ENCODE measurements at regions not wholly inside any gene's neighbourhood (a gene's known extent, or its start where the extent isn't known, plus 50 kb on each side); places are given as distances from the start of the nearest gene placed in this dataset.

DNA sequence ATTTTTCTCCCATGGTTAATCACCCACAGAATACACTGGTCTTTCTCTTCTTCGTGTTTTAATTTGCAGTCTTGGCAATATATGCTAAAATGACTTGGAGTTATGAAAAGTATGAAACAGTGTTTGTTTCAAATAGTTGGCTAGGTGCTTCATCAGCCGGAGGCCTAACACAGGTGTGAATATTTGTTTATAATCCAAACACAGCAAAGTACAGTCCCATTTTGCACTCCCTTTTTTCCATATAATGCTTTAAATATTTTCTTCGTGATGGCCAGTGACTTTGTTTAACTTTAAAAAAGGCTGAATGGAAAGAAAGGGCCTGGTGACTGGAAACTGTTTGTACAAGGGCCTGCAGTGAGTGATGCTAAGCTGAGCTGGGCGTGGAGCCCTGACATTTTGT is 219.7 kb upstream of the LRIG1 start:
- intact Hi-C loops (cut with DNase I): no loop called here
- Histone ChIP-seq H3K27ac (no peak overlapping the region), H3K4me3 (no peak overlapping the region), H3K36me3 (no peaks in the 10 kb centered on the region), H3K9me3 (no peaks in the 10 kb centered on the region), H3K27me3 (no peaks in the 10 kb centered on the region), H3K4me1 (peaks cover 10% of the 10 kb centered on the region)
- TF ChIP-seq, protein P1, sequence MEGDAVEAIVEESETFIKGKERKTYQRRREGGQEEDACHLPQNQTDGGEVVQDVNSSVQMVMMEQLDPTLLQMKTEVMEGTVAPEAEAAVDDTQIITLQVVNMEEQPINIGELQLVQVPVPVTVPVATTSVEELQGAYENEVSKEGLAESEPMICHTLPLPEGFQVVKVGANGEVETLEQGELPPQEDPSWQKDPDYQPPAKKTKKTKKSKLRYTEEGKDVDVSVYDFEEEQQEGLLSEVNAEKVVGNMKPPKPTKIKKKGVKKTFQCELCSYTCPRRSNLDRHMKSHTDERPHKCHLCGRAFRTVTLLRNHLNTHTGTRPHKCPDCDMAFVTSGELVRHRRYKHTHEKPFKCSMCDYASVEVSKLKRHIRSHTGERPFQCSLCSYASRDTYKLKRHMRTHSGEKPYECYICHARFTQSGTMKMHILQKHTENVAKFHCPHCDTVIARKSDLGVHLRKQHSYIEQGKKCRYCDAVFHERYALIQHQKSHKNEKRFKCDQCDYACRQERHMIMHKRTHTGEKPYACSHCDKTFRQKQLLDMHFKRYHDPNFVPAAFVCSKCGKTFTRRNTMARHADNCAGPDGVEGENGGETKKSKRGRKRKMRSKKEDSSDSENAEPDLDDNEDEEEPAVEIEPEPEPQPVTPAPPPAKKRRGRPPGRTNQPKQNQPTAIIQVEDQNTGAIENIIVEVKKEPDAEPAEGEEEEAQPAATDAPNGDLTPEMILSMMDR (IDR thresholded peaks at IDR 0.05): no peak
- TF ChIP-seq POLR2AphosphoS5 (IDR thresholded peaks at IDR 0.05; ENCODE audit: insufficient read depth in 1 of 2, low read depth in 1 of 2) (no peak), POLR2A (IDR thresholded peaks at IDR 0.05) (no peak)
- no peak for DNase-seq (ENCODE audit: extremely low spot score in 2 of 2)

DNA sequence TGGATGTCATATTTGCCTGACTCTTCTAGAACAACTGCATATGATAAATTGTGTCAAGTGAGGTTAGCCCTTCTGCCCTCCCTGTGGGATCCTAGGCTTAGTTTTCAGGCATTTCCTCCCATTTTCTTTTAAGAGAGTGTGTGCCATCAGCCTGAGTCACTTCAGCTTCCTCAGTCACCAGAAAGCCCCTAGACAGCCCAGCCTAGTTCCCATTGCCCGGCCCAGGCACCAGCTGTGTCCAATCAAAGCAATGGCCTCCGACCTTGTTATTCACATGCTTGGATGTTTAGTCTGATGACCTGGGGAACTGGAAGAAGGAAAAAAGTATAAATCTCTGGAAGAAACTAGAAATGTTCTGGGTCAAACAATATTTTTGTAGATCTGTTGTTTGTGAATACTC is 221.9 kb upstream of the LRIG1 start:
- Histone ChIP-seq H3K36me3 (no peaks in the 10 kb centered on the region), H3K4me3 (no peak overlapping the region), H3K9me3 (no peaks in the 10 kb centered on the region), H3K27ac (no peak overlapping the region), H3K4me1 (peaks cover 10% of the 10 kb centered on the region), H3K27me3 (no peaks in the 10 kb centered on the region)
- no peak for DNase-seq (ENCODE audit: extremely low spot score in 2 of 2)
- TF ChIP-seq POLR2AphosphoS5 (IDR thresholded peaks at IDR 0.05; ENCODE audit: insufficient read depth in 1 of 2, low read depth in 1 of 2) (no peak), POLR2A (IDR thresholded peaks at IDR 0.05) (no peak)
- TF ChIP-seq, protein P1 (IDR thresholded peaks at IDR 0.05): no peak
- intact Hi-C loops (cut with DNase I): no loop called here

- DNase-seq (ENCODE audit: extremely low spot score in 2 of 2): no peak
- no peak for TF ChIP-seq POLR2AphosphoS5 (IDR thresholded peaks at IDR 0.05; ENCODE audit: insufficient read depth in 1 of 2, low read depth in 1 of 2)
- TF ChIP-seq POLR2A (IDR thresholded peaks at IDR 0.05): no peak
- TF ChIP-seq, protein P1 (IDR thresholded peaks at IDR 0.05): no peak
- H3K27ac ChIP-seq: no peak overlapping the region
- H3K9me3 ChIP-seq: no peaks in the 10 kb centered on the region
- intact Hi-C loops (cut with DNase I): no loop called here
- H3K27me3 ChIP-seq: no peaks in the 10 kb centered on the region
- H3K4me3 ChIP-seq: no peak overlapping the region
- H3K4me1 ChIP-seq: peaks cover 10% of the 10 kb centered on the region
- no peaks in the 10 kb centered on the region for H3K36me3 ChIP-seq
Measured at GRCh38 chr3:66723231-66723630, 222.4 kb upstream of the LRIG1 start.

DNA sequence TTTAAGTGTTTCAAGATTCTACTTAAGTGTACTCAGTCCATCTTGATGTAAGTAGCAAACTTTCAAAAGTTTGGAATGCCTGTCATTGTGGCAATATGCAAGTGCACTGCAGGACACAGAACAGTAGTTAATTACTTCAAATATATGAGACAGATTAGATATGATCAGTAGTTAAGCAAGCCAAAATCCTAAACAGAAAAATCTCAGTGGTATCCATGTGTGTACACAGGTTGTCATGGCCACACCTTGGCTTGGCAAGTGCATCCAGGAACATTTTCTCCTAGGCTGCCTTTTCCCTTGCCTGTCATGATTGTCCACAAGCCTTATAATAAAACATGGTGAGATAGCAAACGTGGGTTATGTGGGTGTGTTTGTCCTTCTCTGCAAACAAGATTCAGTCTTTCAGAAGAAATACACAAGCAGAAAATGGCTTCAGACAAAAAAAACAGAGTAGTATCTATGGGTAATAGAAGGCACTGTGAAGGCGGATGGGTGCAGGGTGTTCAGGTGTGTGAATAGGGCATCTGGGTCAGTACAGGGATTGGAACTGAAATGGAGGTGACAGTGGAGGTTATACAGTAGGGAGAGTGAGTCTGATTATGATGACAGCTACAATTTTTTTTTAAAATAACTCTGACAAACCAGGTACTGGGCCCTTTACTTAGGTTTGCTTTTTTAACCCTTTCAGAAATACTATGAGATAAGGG is 229.0 kb upstream of the LRIG1 start:
- TF ChIP-seq POLR2AphosphoS5 (IDR thresholded peaks at IDR 0.05; ENCODE audit: insufficient read depth in 1 of 2, low read depth in 1 of 2): no peak
- TF ChIP-seq, protein P1 (IDR thresholded peaks at IDR 0.05): no peak
- no peak for TF ChIP-seq POLR2A (IDR thresholded peaks at IDR 0.05)
- no peaks in the 10 kb centered on the region for H3K36me3 ChIP-seq
- intact Hi-C loops (cut with DNase I): no loop called here
- H3K27me3 ChIP-seq: no peaks in the 10 kb centered on the region
- no peaks in the 10 kb centered on the region for H3K9me3 ChIP-seq
- no peak overlapping the region for H3K27ac ChIP-seq
- DNase-seq (ENCODE audit: extremely low spot score in 2 of 2): no peak
- no peaks in the 10 kb centered on the region for H3K4me1 ChIP-seq
- H3K4me3 ChIP-seq: no peak overlapping the region

DNA sequence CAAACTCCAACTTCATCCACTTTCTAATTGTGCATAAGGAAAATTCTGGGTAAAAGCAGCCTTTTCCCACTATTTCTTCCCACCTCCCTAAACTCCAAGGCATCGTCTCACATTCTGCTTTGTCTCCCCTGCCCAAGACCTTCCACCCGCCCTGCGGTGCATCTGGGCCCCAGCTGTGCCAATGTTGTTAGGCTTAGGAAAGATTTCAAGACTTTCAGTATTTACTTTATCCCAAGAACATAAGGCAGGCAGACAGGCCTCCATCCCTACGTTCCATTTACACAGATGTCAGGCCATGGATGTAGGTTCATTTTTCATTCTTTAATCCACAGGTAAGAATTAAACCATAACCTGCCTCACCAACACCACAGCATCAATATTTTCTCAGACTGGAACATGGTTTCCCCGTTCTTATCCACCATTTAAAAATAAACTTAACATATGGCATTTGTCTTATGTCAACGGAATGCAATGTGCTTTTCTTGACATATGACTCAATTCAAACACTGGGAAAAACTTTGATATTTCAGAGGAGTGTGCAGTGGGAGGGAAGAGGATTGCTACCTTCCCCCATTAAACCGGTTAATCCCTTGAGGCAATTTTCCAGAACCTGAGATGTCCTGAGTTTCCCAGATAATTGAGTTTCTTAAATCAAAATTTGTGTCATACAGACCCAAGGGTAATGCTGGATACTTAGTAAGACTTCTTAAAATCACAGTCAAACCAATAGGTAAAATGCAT is 238.0 kb upstream of the LRIG1 start:
- H3K4me1 ChIP-seq: no peaks in the 10 kb centered on the region
- DNase-seq (ENCODE audit: extremely low spot score in 2 of 2): no peak
- no peak for TF ChIP-seq POLR2A (IDR thresholded peaks at IDR 0.05)
- TF ChIP-seq POLR2AphosphoS5 (IDR thresholded peaks at IDR 0.05; ENCODE audit: insufficient read depth in 1 of 2, low read depth in 1 of 2): no peak
- TF ChIP-seq, protein P1 (IDR thresholded peaks at IDR 0.05): no peak
- no peaks in the 10 kb centered on the region for H3K27me3 ChIP-seq
- intact Hi-C loops (cut with DNase I): no loop called here
- no peaks in the 10 kb centered on the region for H3K9me3 ChIP-seq
- no peaks in the 10 kb centered on the region for H3K36me3 ChIP-seq
- no peak overlapping the region for H3K27ac ChIP-seq
- H3K4me3 ChIP-seq: no peak overlapping the region
